PC-3 (cell line): ENCODE measurements at regions not wholly inside any gene's neighbourhood (a gene's known extent, or its start where the extent isn't known, plus 50 kb on each side); places are given as distances from the start of the nearest gene placed in this dataset.

Experiments
- ATAC-seq: fragments of 200-7000 bp; cut with Tn5 transposase; 2 replicates; pipeline ENCODE4 v1.9.1; 2020; ENCODE audit warnings: mild to moderate bottlenecking, moderate library complexity
- BruUV-seq: library from RNA; stranded (reverse); fragments of 400-500 nt; replicated peaks from 2 replicates; lab custom pipeline; 2021; lab: Mats Ljungman, UMichigan
- CTCF ChIA-PET: fragments of 300-600 bp; sonication (Branson Sonifier 250); formaldehyde crosslinking; loops from one replicate; lab custom pipeline; 2022; ENCODE audit warnings: antibody characterized with exemption; lab: Charles Lee
- POLR2A ChIA-PET: fragments of 300-600 bp; sonication (Branson Sonifier 250); formaldehyde crosslinking; loops from one replicate; lab custom pipeline; 2022; ENCODE audit warnings: antibody characterized with exemption; ENCODE audit not compliant: unreplicated experiment; lab: Charles Lee
- DNase-seq: peaks from one replicate; pipeline ENCODE4 v3.0.0-alpha.2; 2015
- H2AFZ ChIP-seq: fragments of 300-600 bp; sonication (generic); 2 replicates; pipeline ENCODE4 v1.6.0; 2016; ENCODE audit warnings: antibody characterized with exemption, low read length
- H3F3A ChIP-seq: fragments of 300-600 bp; sonication (generic); one replicate; pipeline ENCODE4 v1.6.0; 2017; ENCODE audit warnings: antibody characterized with exemption, low read length, control low read depth, mild to moderate bottlenecking; ENCODE audit not compliant: unreplicated experiment
- H3K27ac ChIP-seq: fragments of 300-600 bp; sonication (generic); 2 replicates; pipeline ENCODE4 v1.5.1; 2016; ENCODE audit warnings: mild to moderate bottlenecking, low read length
- H3K27me3 ChIP-seq: fragments of 300-600 bp; sonication (generic); 2 replicates; pipeline ENCODE4 v1.6.1; 2016; ENCODE audit warnings: low read length, mixed read lengths
- H3K36me3 ChIP-seq: fragments of 300-600 bp; sonication (generic); 2 replicates; pipeline ENCODE4 v1.6.1; 2016; ENCODE audit warnings: low read depth, mixed run types, low read length, mixed read lengths
- H3K4me1 ChIP-seq: fragments of 300-600 bp; sonication (generic); 2 replicates; pipeline ENCODE4 v1.5.1; 2016; ENCODE audit warnings: low read length; ENCODE audit not compliant: insufficient read depth
- H3K4me2 ChIP-seq: fragments of 300-600 bp; sonication (generic); 2 replicates; pipeline ENCODE4 v1.6.0; 2016; ENCODE audit warnings: low read length
- H3K4me3 ChIP-seq: fragments of 300-600 bp; sonication (generic); 2 replicates; pipeline ENCODE4 v1.5.1; 2016; ENCODE audit warnings: mild to moderate bottlenecking, low read length, mixed read lengths
- H3K79me2 ChIP-seq: fragments of 300-600 bp; sonication (generic); 2 replicates; pipeline ENCODE4 v1.6.1; 2017; ENCODE audit warnings: low read length, mixed read lengths
- H3K9ac ChIP-seq: fragments of 300-600 bp; sonication (generic); 2 replicates; pipeline ENCODE4 v1.6.0; 2016; ENCODE audit warnings: mild to moderate bottlenecking, low read length
- H3K9me2 ChIP-seq: fragments of 300-600 bp; sonication (generic); replicated peaks from 2 replicates; pipeline ENCODE4 v1.6.1; 2016; ENCODE audit warnings: mixed run types, low read length, mixed read lengths
- H3K9me3 ChIP-seq: fragments of 300-600 bp; sonication (generic); 2 replicates; pipeline ENCODE4 v1.6.1; 2016; ENCODE audit warnings: low read length, mixed read lengths
- H4K20me1 ChIP-seq: fragments of 300-600 bp; sonication (generic); 2 replicates; pipeline ENCODE4 v1.6.1; 2016; ENCODE audit warnings: low read length, mixed read lengths
- CTCF ChIP-seq: fragments of 300-600 bp; sonication (generic); conservative IDR thresholded peaks from 2 replicates; pipeline ENCODE4 v1.5.1; 2017; ENCODE audit warnings: antibody characterized with exemption, low read depth, mild to moderate bottlenecking, low read length
- EZH2 ChIP-seq: fragments of 300-600 bp; sonication (generic); IDR thresholded peaks from one replicate; pipeline ENCODE4 v1.6.1; 2017; ENCODE audit warnings: antibody characterized with exemption, mild to moderate bottlenecking, low read length; ENCODE audit not compliant: unreplicated experiment
- EZH2phosphoT487 ChIP-seq: fragments of 300-600 bp; sonication (generic); IDR thresholded peaks from 2 replicates; pipeline ENCODE4 v1.6.1; 2018; ENCODE audit warnings: mild to moderate bottlenecking, antibody characterized with exemption, low read length, borderline replicate concordance
- intact Hi-C: fragments of 100-400 bp; cut with micrococcal nuclease; formaldehyde crosslinking; loops from 2 replicates; pipeline ENCODE4 v1.9.0; 2023

- Histone ChIP-seq H3K4me2 (no peak overlapping the region), H2AFZ (no peak overlapping the region), H3K9me3 (no peaks in the 10 kb centered on the region), H3K4me1 (no peaks in the 10 kb centered on the region), H3K4me3 (no peak overlapping the region), H3K9me2 (no peaks in the 10 kb centered on the region), H3F3A (no peaks in the 10 kb centered on the region), H3K79me2 (no peaks in the 10 kb centered on the region), H3K36me3 (no peaks in the 10 kb centered on the region), H3K27me3 (no peaks in the 10 kb centered on the region), H3K9ac (no peak overlapping the region), H4K20me1 (no peaks in the 10 kb centered on the region), H3K27ac (no peak overlapping the region)
- TF ChIP-seq EZH2phosphoT487 (no peak), EZH2 (no peak), CTCF (no peak)
- ATAC-seq (no peak), DNase-seq (no peak)
- intact Hi-C loops = loop anchor here (10.0 kb wide), 1 partner anchor 338 kb away; no protein-coding TSS in a partner anchor
- POLR2A ChIA-PET = no interaction called here
- no TSS peak for BruUV-seq
- CTCF ChIA-PET = interaction anchor here (0.6 kb wide), 1 partner anchor 346 kb away, joined by 4 read pairs; no protein-coding TSS in a partner anchor
These were observed 56.0 kb upstream of the CLDN10 start for GRCh38 chr13:95496485-95496884.

DNA sequence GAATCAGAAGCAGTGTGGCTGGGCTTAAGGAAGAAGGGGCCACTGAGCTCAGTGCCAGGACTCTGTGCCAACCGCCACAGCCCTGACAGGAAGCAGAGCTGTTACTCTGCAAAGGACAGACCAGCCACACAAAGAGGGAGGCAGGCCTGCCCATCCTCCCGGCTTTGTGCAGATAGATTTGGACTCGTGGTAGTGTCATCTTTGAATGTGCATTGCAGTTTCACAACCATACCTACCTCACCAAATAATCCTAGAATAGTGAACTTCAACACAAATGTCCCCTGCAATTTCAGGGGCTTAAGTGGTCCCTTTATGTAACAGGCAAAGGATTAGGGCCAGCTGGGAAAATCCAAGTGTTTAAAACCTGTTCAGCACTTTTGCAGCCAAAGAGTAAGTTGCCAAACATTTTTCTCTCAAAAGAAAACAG is 55.1 kb upstream of the CLDN10 start:
- Histone ChIP-seq H3K9ac (no peak overlapping the region), H3K9me2 (no peaks in the 10 kb centered on the region), H2AFZ (no peak overlapping the region), H3K9me3 (no peaks in the 10 kb centered on the region), H3K36me3 (no peaks in the 10 kb centered on the region), H3K27ac (no peak overlapping the region), H3K27me3 (no peaks in the 10 kb centered on the region), H3K79me2 (no peaks in the 10 kb centered on the region), H3K4me1 (no peaks in the 10 kb centered on the region), H3K4me2 (no peak overlapping the region), H3F3A (no peaks in the 10 kb centered on the region), H4K20me1 (no peaks in the 10 kb centered on the region), H3K4me3 (no peak overlapping the region)
- DNase-seq (no peak), ATAC-seq (no peak)
- intact Hi-C loops = loop anchor here (10.0 kb wide), 1 partner anchor 337 kb away; no protein-coding TSS in a partner anchor
- ChIA-PET CTCF (no interaction called here), POLR2A (no interaction called here)
- TF ChIP-seq CTCF (no peak), EZH2phosphoT487 (no peak), EZH2 (no peak)
- no TSS peak for BruUV-seq

DNA sequence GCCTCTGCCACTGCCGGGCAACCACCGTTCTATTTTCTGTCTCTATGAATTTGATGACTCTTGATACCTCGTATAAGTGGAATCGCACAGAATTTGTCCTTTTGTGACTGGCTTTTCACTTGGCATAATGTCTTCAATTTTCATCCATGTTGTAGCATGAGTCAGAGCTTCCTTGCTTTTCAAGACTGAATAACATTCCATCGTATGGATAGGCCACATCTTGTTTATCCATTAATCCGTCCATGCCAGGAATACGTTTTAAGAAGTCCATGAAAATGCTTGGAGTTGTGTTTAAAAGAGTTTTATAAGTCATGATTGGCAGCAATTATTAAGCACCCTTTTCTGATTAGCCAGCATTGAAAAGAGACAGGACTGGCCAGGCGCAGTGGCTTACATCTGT is 53.6 kb upstream of the CLDN10 start:
- H4K20me1 ChIP-seq = no peaks in the 10 kb centered on the region
- POLR2A ChIA-PET = no interaction called here
- BruUV-seq = no TSS peak

More for the DNA sequence above, 53.6 kb upstream of the CLDN10 start:
- Histone ChIP-seq H3K4me1 (no peaks in the 10 kb centered on the region), H3K4me3 (no peak overlapping the region), H3K9me3 (no peaks in the 10 kb centered on the region), H3K36me3 (no peaks in the 10 kb centered on the region), H3K79me2 (no peaks in the 10 kb centered on the region), H3K4me2 (no peak overlapping the region), H3K9me2 (no peaks in the 10 kb centered on the region), H3K27ac (no peak overlapping the region), H3F3A (no peaks in the 10 kb centered on the region), H2AFZ (no peak overlapping the region), H3K27me3 (no peaks in the 10 kb centered on the region), H3K9ac (no peak overlapping the region)
- TF ChIP-seq EZH2 (no peak), CTCF (no peak), EZH2phosphoT487 (no peak)
- CTCF ChIA-PET = no interaction called here
- DNase-seq = no peak
- ATAC-seq = no peak
- intact Hi-C loops = loop anchor here (10.0 kb wide), 1 partner anchor 336 kb away; no protein-coding TSS in a partner anchor
